ENCODE measurements at regions not wholly inside any gene's neighbourhood (a gene's known extent, or its start where the extent isn't known, plus 50 kb on each side); places are given as distances from the start of the nearest gene placed in this dataset.

- DNase-seq (ENCODE audit: extremely low spot score, unreplicated experiment) = no peak
- Mint-ChIP-seq H3K27ac (ENCODE audit: unreplicated experiment) (no peak overlapping the region), H3K4me1 (ENCODE audit: unreplicated experiment) (peaks cover 4% of the 10 kb centered on the region), H3K4me3 (ENCODE audit: unreplicated experiment) (no peak overlapping the region), H3K9me3 (ENCODE audit: unreplicated experiment) (no peaks in the 10 kb centered on the region), H3K27me3 (ENCODE audit: unreplicated experiment) (no peaks in the 10 kb centered on the region), H3K36me3 (ENCODE audit: unreplicated experiment) (no peaks in the 10 kb centered on the region)
- TF ChIP-seq CTCF (IDR thresholded peaks at IDR 0.05) = no peak
These were observed 472.4 kb downstream of the ANKRD7 start for GRCh38 chr7:118696879-118697278.

GRCh38 chr7:118699222-118699621, 474.7 kb downstream of the ANKRD7 start:
- Mint-ChIP-seq H3K27ac (ENCODE audit: unreplicated experiment) (no peak overlapping the region), H3K36me3 (ENCODE audit: unreplicated experiment) (no peaks in the 10 kb centered on the region), H3K9me3 (ENCODE audit: unreplicated experiment) (no peaks in the 10 kb centered on the region), H3K4me3 (ENCODE audit: unreplicated experiment) (no peak overlapping the region), H3K27me3 (ENCODE audit: unreplicated experiment) (no peaks in the 10 kb centered on the region), H3K4me1 (ENCODE audit: unreplicated experiment) (peaks cover 4% of the 10 kb centered on the region)
- no peak for DNase-seq (ENCODE audit: extremely low spot score, unreplicated experiment)
- no peak for TF ChIP-seq CTCF (IDR thresholded peaks at IDR 0.05)

GRCh38 chr7:118708741-118709140, 484.2 kb downstream of the ANKRD7 start:
- Mint-ChIP-seq H3K36me3 (ENCODE audit: unreplicated experiment) (no peaks in the 10 kb centered on the region), H3K4me3 (ENCODE audit: unreplicated experiment) (no peak overlapping the region), H3K27me3 (ENCODE audit: unreplicated experiment) (peaks cover 6% of the 10 kb centered on the region), H3K4me1 (ENCODE audit: unreplicated experiment) (peaks cover 7% of the 10 kb centered on the region), H3K27ac (ENCODE audit: unreplicated experiment) (no peak overlapping the region), H3K9me3 (ENCODE audit: unreplicated experiment) (no peaks in the 10 kb centered on the region)
- no peak for TF ChIP-seq CTCF (IDR thresholded peaks at IDR 0.05)
- DNase-seq (ENCODE audit: extremely low spot score, unreplicated experiment) = no peak

GRCh38 chr7:118711688-118712087, 487.2 kb downstream of the ANKRD7 start:
- peaks cover 6% of the 10 kb centered on the region for H3K27me3 Mint-ChIP-seq (ENCODE audit: unreplicated experiment)
- no peaks in the 10 kb centered on the region for H3K9me3 Mint-ChIP-seq (ENCODE audit: unreplicated experiment)
- no peak for DNase-seq (ENCODE audit: extremely low spot score, unreplicated experiment)
- H3K4me3 Mint-ChIP-seq (ENCODE audit: unreplicated experiment) = no peak overlapping the region
- peaks cover 7% of the 10 kb centered on the region for H3K4me1 Mint-ChIP-seq (ENCODE audit: unreplicated experiment)
- TF ChIP-seq CTCF (IDR thresholded peaks at IDR 0.05) = no peak
- H3K27ac Mint-ChIP-seq (ENCODE audit: unreplicated experiment) = no peak overlapping the region
- no peaks in the 10 kb centered on the region for H3K36me3 Mint-ChIP-seq (ENCODE audit: unreplicated experiment)

- H3K27me3 Mint-ChIP-seq (ENCODE audit: unreplicated experiment) = peaks cover 4% of the 10 kb centered on the region
- H3K36me3 Mint-ChIP-seq (ENCODE audit: unreplicated experiment) = no peaks in the 10 kb centered on the region
- H3K27ac Mint-ChIP-seq (ENCODE audit: unreplicated experiment) = no peak overlapping the region
- no peak for TF ChIP-seq CTCF (IDR thresholded peaks at IDR 0.05)
- H3K9me3 Mint-ChIP-seq (ENCODE audit: unreplicated experiment) = no peaks in the 10 kb centered on the region
- no peak for DNase-seq (ENCODE audit: extremely low spot score, unreplicated experiment)
- H3K4me3 Mint-ChIP-seq (ENCODE audit: unreplicated experiment) = no peak overlapping the region
- H3K4me1 Mint-ChIP-seq (ENCODE audit: unreplicated experiment) = peaks cover 7% of the 10 kb centered on the region
These were observed 488.5 kb downstream of the ANKRD7 start for GRCh38 chr7:118713039-118713438.
